ENCODE measurements at regions not wholly inside any gene's neighbourhood (a gene's known extent, or its start where the extent isn't known, plus 50 kb on each side); places are given as distances from the start of the nearest gene placed in this dataset.

GRCh38 chr2:35870713-35871112 lies 484.9 kb upstream of the CRIM1 start:
- TF ChIP-seq CTCF (IDR thresholded peaks at IDR 0.05; ENCODE audit: insufficient read depth, low read length, poor library complexity, severe bottlenecking) (no peak), EZH2phosphoT487 (conservative IDR thresholded peaks at IDR 0.05; ENCODE audit: low read length) (no peak)

Data from SU-DHL-6 (cell line).